NCI-H187 treated with DMSO at 0.1 percent for 48 hours (cell line): ENCODE measurements at regions not wholly inside any gene's neighbourhood (a gene's known extent, or its start where the extent isn't known, plus 50 kb on each side); places are given as distances from the start of the nearest gene placed in this dataset.
"Not testable (repeated sequence)": the region's sequence is repeated elsewhere in the genome, so short reads cannot be mapped to it uniquely, and the experiment has no call there.

Experiments used
- DNase-seq: peaks from one replicate; lab custom pipeline; 2025; lab: John Stamatoyannopoulos, UW

DNA sequence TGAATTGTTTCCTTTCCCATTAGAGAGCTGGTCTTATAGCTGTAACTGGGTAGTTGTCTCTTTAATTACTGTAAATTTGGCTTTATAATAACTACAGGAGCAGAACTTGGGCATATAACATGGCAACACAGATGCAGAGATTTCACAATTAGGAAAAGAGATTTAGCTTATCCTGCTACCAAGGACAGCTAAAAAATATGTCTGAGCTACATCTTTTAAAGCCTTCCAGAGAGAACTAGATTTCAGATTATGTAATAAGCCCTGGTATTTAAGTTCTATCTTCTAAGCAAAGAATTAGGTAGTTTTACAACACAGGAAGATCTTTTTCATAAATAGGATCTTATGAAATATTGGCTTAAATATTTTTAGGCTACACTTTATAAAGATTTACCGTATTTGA is 313.8 kb downstream of the S1PR1 start:
- DNase-seq, result no peak

DNA sequence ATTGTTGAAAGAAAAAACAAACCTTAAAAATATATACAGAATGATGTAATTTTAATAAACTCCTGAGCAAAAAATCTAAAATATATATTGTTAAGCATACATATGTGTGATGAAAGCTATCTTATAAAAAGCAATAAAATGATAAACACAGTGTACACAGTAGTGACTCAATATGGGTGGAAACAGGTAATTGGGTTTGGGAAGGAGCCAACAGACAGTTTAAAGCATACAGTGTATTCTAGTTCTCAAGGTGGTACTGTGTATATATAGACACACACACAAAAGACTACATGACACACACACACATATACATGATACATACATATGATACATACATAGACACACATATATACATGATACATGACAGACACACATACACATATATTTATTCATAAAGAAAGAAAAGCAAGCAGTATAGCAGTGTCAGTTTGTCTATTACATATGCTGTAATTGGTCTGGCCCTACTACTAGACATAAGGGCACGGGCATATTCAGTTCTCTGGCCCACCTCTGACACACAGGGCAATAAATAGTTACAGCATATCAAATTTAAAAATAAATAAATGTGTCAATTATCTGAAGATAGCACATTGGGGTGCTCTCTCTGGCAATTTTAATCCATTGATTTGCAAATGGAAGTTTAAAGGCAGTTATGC is 330.2 kb downstream of the S1PR1 start:
- no peak for DNase-seq

DNA sequence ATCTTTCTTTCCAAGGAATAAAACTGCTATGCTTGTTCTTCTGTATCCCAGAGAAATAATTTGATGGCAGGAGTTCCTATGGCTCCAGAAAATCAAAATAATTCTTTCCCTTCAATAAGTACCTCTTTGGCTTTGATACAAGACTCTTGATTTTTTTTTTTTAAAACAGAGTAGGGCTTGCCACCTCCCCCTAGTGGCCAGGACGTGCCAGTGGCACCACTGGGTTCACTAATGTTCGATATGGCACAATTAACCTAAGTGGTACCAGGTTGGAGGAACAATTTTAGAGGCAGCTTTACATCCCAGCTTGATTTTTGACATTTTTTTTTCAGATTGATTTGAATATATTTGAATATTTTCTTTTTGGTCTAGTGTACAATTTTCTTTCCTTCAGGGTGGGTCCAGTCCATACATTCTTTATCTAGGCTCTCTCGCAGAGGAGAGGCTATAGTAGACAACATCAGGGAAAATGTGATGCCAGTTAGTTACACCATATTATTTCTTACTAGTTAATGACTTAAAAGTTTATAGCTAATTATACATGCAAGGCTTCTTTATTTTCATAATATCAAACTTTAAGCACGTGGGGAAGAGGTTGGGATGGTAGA is 330.9 kb downstream of the S1PR1 start:
- no peak for DNase-seq

DNA sequence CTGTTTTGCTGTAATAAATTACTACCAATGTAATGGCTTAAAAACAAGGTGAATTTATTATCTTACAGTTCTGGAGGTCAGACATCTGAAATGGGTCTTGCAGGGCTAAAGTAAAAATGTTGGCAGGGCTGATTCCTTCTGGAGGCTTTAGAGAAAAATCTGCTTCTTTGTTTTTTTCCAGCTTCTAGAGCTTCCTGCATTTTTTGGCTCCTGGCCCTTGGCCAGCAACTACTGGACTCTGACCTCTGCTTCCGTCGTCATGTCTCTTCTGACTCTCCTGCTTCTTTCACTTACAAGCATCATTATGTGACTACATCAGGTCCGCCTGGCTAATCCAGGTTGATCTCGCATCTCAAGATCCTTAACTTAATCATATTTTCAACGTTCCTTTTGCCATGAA is 350.9 kb downstream of the S1PR1 start:
- no peak for DNase-seq

DNA sequence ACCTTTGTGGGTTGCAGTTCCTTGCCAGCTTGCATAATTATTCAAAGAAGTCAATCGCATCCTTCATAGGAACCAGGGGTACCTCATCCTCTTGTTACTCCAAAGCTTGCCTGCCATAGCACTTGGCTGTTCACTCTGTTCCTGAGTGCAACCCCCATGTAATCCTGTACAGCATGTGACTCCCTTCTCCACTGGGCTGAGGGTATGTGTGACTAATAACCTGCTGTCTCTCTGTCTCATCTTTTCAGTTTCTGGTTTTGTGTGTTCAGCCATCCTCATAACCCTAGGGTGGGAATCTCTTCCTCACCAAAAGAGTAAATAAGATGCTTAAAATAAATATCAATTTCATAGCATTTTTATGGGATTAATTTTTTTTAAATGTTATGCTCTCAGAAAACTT is 351.9 kb downstream of the S1PR1 start:
- DNase-seq, result no peak

DNA sequence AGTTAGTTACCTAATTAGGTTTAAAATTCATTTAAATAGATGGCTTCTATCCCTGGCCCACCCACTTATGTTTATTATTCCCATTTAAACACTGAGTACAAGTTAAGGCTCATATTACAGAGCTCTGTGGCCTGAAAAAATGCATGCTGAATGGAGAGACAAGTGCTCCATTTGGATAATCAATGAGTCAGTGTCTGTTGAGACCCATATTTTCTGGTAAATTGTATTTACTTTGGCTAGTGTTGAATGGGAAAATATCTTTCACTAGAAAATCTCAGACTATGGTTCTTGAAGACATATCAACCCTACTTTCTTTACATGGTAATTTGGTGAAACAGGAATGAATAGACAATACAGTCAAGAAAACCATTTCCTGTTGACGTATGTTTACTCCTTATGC is 356.0 kb downstream of the S1PR1 start:
- DNase-seq, result no peak

DNA sequence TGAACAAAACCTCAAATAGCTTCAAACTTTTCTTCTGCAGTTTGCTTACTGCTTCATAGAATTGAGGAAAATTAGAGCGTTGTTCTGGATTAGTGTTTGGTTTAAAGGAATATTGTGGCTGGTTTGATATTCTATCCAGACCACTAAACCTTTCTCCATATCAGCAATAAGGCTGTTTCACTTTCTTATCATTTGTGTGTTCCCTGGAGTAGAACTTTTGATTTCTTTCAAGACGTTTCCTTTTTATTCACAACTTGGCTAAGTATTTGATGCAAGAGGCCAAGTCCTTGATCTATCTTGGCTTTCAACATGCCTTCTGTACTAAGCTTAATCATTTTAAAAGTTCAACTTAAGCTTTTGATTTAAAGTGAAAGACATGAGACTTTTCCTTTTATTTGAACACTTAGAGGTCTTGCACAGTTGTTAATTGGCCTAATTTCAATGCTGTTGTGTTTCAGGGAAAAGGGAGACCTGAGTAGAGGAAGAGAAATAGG is 359.1 kb downstream of the S1PR1 start:
- no peak for DNase-seq

DNA sequence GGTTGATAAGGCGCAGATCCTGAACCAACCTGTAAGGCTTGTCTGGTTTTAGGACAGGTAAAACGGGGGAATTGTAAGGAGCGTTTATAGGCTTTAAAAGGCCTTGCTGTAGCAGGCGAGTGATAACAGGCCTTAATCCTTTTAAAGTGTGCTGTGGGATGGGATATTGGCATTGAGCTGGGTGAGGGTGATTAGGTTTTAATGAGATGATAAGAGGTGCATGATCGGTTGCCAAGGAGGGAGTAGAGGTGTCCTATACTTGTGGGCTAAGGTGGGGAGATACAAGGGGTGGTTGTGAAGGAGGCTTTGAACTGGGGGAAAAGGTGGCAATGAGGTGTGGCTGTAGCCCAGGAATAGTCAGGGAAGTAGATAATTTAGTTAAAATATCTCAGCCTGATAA is 363.8 kb downstream of the S1PR1 start:
- DNase-seq, result not testable (repeated sequence)

DNA sequence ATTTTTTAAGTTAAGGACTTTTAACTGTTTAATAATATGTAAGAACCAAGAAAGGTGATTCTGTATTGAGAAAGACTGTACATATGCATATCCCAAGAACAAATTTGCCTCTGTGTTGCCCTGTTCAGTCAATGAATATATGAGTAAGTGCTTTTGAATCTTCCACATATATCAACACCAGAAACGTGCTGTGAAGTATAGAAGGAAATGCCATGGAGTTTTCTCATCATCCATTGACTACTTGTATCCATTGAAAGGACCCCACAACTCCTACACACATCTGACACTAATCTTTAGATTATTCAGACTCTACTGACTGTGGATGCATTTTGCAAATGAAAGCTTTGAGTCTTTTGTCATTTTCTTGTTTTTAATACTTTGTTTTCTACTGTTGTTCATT is 366.9 kb downstream of the S1PR1 start:
- no peak for DNase-seq

DNA sequence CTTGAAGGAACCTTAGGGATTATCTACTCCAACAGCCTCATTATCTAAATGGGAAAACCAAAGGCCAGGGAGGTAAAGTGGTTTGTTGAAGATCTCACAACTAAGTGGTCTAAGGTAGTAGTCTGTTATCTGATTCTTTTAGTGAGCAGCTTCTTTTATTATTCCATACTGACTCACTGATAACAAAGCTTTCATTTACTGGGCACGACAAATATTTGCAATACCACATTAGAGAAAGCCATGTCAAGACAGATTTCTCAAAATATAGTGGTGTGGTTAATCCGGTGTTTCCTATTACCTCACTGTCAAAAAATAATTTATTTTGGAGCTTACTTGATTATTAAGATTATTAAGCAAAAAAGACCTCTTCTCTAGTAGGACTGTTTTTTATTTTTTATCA is 369.1 kb downstream of the S1PR1 start:
- DNase-seq, result no peak

DNA sequence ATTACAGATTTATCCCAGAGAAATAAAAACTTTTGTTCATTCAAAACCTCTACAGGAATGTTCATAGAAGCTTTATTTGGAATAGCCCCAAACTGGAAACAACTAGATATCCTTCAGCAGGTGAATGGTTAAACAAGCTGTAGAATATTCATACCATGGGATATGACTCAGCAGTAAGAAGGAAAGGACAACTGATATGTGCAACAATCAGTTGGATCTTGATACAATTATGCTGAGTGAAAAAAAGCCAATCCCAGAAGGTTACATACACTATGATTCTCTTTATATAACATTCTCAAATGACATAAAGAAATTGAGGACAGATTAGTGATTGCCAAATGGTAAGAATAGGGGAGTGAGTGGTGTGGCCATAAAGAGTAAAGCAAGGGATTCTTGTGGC is 376.7 kb downstream of the S1PR1 start:
- no peak for DNase-seq

DNA sequence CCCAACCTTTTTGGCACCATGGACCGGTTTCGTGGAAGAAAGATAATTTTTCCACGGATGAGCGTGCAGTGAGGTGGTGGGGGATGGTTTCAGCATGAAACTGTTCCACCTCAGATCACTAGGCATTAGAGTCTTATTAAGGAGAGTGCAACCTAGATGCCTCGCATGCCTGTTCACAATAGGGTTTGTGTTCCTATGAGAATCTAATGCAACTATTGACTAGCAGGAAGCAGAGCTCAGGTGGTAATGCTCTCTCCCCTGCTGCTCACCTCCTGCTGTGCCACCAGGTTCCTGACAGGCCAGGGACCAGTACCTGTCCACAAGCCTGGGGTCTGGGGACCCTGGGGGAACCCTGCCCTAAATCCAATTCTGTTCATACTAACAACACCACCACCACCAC is 377.8 kb downstream of the OLFM3 start:
- DNase-seq, result no peak

DNA sequence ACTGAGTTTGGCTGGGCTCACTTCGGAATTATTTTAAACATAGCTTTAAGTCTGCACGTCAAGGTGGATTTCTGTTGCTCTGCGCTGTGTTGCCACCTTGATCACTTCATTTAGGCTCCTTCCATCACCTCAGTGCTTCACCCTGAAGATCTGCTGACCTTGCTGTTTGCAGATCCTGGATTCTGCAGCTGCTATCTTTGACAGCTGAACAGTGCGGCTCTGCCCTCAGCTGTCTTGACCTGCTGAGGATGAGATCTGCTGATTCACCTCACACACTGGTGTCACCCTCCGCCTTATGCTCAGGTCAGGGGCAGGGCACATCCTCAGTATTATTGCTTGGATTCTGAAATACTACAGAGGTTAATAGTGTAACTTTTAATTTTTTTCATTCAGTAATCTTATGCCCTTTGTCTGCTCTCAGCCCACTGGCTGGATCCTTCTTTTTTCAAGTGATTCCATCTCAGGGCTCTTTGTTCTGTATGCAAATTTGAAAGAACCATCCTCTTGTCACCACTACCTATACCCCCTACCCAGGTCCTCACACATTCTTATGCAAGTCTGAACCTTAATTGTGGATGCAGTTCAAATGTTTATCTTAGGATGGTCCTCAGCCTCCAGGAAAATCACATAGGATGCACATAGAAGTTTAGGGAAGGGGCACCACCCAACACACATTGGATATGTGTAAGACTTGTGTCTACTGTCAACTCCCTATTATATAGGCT is 364.0 kb downstream of the OLFM3 start:
- DNase-seq, result no peak

DNA sequence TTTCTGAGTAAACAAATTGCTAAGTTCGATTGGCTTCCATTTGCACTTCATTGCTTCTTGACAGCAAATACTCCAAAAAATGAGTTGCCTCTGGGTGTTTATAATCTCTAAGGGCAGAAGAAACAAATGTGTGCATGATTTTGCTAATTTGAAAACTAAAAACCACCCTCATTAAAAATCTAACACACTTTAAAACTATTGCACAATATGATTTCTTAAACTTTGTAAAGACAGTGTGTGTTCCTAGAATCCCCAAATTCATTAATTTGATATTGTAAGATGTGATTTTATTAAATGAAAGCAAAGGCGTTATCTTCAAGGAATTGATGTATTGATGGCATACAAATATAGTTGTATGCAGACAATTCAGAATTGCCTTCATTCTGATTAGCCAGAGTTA is 350.9 kb downstream of the OLFM3 start:
- DNase-seq, result no peak

DNA sequence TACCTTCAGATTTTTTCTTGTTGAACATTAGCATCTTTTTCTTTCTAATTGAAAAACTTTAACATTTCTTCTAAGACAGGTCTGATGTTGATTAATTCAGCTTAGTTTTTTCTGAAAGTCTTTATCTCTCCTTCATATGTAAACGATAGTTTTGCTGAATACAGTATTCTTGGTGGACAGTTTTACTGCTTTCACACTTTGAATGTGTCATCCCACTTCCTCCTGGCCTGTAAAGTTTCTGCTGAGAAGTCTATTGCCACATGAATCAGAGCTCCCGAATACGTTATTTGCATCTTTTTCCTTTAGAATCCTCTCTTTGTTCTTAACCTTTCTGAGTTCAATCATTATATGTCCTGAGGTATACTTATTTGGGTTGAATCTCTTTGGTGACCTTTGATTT is 344.2 kb downstream of the OLFM3 start:
- no peak for DNase-seq

DNA sequence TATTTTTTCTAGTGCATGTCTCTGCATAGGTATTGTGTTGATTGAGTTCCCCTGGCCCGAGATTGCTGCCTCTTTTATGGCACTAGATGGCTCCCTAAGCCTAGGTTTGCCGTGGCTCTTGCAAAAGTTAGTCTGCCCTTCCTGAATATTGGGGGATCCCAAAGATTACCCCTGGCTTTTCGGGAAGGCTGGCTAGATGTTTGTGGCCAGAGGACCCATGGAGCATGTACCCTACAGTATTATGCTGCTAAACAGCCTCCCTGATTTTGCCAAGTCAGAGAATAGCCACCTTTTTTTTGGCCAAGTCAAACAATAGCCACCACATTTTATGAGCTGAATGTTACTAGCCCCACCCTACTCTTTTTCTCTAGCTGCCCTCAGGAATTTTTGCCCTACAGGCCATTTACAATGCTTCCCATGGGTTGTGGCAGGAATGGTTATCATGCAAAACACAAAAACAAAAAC is 343.2 kb downstream of the OLFM3 start:
- no peak for DNase-seq

DNA sequence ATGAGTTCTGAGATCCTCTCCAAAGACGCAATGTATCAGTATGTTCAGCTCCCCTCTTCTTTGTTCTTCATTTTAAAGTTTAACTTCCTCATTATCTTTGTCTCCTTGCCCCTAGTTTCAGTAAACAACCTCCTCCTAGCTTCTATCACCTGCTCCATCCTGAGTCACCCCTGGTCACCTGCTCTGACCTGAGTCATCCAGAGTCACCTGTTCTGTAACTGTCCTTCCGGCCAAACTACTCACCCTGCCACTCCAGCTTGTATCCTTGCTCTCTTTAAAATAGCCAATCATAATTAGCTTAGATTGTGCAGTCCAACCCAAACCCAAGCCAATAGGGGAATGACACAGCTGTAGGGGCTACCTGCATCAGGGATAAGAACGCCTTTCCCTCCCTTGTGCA is 332.0 kb downstream of the OLFM3 start:
- no peak for DNase-seq

DNA sequence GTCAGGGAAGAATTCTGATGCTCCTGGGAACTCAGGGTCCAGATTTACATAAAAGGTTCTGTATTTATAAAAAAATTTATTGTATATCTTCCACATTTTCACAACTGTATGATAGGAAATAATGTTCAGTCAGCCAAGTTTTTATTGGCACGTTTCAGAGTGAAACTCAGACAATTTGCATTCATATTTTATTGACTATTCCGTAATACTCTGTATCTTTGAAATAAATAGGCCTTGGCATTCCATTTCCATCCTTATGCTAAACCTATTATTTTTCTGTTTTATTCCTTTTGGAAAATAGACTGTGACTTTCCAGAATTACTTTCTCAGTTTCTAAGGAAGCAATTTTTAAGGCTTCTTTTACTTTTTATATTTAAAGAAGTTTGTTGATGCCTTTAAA is 329.0 kb downstream of the OLFM3 start:
- DNase-seq, result no peak

DNA sequence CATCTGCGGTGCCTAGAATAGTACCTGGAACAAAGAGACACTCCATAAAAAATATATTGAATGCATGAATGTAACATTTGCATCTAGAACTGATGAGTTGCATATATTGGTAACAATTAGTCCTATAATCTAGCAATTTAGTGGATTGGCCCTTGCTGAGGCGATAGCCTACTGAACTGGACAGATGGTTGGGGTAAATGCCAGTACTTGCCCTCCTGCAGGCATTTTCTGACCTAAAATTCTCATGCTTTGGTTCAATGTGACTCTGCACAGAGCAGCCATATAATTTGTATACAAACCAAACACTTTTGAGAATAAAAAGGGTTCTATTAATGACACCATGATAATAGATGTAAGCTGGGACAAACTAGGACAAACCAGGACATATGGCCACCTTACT is 313.6 kb downstream of the OLFM3 start:
- no peak for DNase-seq

DNA sequence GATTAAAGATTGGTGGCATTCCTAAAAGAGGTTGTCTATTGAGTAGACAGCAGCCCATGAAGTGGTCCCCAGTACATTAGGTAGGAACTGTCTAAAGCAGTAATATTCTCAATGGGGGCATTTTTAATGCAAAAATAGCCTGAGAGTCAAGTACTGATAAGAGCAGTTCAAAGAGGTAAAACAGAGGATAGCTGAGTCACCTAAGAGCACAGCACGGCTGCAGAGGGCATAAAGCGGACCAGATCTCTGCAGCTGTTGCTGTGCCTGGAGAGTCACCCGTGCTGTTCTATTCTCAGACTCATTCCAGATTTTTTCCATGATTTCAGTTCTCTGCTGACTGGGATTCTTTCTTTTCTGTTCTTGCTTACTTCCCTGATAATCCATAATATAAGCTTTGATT is 313.2 kb downstream of the OLFM3 start:
- no peak for DNase-seq

DNA sequence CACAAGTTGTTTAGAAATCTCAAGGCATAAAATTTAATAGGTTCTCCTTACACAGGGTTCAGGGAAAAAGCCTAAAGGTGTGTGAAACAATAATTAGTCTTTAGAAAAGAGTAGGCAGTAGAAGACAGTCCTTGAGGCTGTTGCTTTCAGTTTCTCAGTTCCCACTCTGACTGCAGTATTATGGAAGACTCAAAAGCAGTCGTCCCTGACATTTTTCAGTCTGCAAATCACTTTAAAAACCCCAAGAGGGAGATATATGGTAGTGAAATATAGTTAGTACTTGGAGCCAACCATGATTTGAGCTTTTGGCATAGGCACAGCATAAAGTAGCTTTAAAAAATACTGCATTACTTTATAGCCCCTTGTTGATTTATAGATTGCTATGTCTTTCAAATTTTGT is 299.7 kb downstream of the OLFM3 start:
- no peak for DNase-seq

DNA sequence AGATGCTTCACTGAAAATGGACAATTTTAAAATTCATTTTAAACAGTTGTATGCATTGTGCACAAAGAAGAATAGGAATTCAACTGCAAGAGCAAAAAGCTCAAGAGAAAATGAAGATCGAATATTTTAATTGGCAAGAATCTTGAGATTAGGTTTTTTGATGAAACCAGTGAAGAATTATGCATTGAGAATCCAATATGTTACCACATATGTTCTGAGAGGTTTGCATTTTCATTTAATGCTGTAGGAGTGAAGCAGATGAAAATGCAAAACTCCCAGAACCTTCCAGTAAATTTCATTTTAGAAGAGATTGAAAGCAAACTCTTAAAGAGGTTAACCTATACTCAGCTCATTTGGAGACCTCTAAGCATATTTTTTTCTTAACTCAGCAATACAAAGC is 298.0 kb downstream of the OLFM3 start:
- DNase-seq, result no peak

DNA sequence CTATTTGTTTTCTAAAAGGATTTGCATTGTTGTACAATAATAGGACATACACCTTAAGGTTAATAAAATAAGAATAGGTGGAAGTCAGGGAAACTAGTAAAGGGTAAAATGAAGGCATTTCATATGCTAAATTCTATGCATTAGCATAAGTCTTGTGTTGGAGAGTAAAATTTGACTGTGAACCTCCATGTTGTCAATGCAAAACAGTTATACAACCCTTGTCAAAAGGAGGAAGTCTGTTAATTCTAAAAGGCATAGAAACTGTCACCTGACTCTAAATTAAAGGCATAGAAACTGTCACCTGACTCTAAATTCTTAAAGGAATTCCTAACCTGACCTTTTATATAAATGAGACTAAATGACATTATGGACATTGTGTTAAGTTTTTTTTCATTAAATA is 291.8 kb downstream of the OLFM3 start:
- no peak for DNase-seq
